NCI-H526 treated with DMSO at 0.1 percent for 48 hours (cell line): ENCODE measurements at regions not wholly inside any gene's neighbourhood (a gene's known extent, or its start where the extent isn't known, plus 50 kb on each side); places are given as distances from the start of the nearest gene placed in this dataset.

Source experiments
- DNase-seq: peaks from one replicate; lab custom pipeline; 2025; lab: John Stamatoyannopoulos, UW

DNA sequence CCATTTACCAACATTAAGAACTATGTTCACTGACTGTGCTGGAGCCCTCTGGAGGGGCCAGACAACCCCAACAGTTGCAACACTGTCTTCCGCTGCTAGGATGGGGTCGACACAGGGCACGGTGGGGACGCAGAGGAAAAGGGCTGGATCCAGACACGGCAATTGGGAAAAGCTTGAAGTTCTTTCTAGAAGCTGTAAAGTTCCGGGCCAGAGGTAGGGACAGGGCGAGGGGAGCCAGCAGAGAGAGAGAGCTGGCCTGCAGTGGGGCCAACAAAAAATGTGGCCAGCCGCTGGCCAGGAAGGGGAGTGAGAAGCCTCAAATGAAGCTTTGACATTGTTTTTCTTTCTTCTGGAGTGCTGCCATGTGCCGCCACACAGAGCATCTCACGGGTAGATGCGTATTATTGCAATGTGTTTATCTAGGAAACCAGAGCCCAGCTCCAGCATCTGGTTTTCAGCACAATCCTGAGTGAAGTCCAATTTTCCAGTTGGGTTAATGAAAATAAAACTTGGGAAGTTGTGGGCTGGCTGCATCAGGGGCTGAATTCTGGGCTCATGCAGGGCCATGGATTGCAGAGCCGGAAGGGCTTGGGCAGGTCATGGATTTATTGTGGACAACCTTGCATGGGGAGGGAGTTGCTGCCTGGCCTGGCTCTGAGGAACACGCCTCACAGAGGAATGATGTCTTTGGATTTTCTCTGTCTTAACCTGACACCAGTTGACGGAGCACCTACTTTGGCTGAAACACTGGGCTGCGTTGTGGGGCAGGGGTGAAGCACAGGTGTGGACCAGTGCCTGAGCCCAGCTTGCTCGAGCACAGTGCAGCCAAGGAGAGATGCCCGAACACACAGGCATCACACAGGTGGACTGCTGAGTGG lies 67.6 kb upstream of the AMPD3 start:
- DNase-seq, result no peak

DNA sequence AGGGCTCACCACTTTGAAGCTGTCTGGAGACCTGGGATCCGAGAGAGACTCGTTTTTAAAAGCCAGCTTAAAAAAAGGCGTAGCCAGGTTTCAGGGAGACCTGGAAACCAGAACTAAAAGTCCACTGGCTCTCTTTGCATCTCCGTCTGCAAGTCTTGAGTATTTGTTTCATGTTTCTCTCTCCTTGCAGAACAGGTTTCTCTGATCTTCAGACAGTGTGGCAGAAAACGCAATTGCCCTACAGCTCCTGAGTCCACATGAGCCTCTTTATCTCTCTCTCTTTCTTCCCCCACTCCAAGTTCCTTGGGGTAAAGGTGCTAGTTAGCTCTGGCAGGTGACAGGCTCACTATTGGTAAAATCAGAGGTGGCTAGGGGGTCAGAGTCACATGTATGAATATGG lies 67.0 kb upstream of the AMPD3 start:
- no peak for DNase-seq

GRCh38 chr11:10388574-10388973 lies 66.5 kb upstream of the AMPD3 start:
- DNase-seq, result no peak

GRCh38 chr11:10390375-10390774 lies 64.7 kb upstream of the AMPD3 start:
- no peak for DNase-seq

DNA sequence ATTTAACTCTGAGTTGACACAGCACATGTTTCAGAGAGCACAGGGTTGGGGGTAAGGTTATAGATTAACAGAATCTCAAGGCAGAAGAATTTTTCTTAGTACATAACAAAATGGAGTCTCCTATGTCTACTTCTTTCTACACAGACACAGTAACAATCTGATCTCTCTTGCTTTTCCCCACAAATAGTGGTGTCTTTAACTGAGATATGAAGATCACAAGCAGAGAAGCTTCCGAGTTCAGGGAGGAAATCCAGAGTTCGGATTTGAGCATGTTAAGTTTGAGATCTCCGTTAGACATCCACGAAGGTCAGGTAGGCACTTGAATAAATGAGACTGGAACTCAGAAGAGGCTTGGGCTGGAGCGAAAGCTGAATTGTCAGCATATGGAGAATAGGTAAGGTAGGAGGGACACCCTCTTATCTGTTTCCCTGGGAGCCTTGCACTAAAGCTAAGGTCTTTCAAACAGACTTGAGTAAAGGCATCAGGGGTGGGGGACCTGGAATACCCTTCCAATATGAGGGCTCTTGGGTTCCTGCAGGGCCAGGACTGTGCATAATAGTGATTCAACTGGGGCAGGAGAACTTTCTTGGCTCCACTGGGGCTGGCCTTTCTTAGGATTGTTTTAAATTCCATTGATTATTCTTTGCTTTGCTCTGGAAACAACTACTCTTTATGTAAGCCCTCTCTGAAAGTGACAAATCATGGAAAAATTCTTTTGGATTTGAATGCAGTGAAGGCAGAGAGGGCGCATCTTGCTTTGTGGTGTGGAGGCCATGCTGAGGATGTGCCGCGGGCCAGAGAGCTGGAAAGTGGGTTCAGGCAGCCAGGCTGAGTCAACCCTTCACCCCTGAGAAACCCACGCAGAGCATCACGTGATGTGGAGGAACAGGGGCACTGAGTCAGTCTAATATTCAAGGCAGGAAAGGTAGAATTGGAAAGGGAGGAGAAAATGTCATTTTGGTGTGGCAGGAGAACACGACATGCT lies 62.7 kb upstream of the AMPD3 start:
- DNase-seq, result no peak

GRCh38 chr11:10394229-10395101 lies 60.6 kb upstream of the AMPD3 start:
- DNase-seq, result no peak

DNA sequence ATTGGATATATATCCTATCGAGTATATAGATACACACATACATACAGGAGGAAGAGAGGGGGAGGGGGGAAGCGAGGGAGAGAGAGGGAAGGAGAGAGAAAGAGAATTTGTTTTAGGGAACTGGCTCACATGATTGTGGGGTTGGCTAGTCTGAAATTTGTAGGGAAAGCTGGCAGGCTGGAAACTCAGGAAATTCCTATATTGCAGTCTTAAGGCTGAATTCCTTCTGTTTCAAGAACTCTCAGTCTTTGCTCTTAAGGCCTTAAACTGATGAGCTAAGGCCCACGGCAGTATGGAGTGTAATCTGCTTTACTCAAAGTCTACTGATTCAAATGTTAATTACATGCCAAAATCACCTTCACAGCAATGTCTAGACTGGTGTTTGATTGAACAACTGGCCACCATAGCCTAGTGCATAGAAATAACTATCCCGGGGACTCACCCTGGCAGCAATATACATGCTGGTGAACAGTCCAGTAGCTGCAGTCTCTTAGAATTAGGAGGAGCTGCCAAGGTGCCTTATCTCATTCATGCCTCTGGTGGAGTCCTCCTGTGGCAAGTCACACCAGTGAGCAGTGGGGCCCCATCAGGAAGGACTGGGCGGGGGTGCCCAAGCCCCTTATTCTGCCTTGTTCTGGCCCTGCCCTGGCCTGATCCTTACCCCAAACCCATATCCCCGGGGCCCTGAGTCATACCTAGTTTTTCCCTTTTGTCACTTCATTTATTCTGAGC lies 59.7 kb upstream of the AMPD3 start:
- DNase-seq, result no peak

DNA sequence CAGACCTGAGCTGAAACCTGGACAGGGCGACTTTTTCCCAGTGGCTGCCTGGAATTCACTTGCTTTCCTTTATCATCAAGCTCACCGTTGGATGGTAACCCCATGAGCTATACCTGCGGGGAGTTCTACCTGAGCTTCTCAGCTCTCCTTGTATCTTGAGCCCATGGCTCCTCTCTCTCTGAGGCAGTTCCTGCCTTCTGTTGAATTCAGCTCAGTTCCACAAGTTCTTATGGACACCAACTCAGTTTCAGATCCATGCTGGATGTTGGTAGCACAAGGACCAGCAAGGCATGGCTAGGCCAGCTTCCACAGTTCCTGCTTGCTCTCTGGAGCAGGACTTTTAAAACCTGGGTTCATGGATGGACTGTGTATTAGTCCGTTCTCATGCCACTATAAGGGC lies 58.3 kb upstream of the AMPD3 start:
- no peak for DNase-seq

DNA sequence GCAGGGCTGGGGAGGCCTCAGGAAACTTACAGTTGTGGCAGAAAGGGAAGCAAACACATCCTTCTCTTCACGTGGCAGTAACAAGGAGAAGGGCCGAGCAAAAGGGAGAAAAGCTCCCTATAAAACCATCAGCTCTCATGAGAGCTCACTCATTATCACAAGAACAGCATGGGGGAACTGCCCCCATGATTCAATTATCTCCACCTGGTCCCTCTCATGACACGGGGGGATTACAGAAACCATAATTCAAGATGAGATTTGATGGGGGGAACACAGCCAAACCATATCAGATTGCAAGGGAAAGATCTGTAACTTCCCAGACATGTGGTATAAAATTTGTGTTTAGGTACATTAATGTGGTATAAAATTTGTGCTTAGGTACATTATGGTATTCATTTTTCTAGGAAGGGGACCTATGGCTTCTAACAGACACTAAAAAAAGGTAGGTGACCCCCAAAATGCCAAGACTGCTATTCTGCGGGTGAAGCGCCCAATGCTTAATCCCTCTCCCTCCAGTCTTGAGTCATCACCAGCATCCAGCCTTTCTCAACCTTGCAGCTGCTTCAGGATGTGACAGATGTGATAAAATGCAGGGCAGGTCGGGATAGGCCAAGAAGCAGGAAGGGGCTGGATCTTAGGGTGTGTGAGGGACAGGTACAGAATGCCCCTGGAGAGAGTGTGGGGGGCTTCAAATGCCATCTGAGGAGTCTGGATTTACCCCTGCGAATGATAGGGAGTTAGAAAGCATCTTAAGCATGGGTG lies 57.7 kb upstream of the AMPD3 start:
- no peak for DNase-seq

DNA sequence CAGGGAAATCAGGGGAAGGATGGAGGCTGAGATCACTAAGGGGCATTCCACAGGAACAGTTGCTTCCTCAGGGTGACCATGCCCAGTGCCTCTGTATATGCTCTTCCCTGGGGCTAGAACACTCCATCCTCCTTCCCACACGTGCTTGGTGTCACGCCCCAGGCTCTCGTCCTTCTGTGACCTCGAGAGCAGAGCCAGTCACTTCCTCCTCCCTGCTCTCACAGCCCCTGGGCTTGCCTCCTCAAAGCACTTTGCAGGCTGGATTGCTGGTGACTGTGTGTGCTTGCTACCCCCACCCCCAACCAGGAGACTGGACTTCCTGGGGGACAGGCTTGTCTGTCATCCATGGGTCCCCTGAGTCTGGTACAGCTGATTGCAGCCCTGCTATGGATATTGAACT lies 56.5 kb upstream of the AMPD3 start:
- DNase-seq, result no peak

- DNase-seq, result no peak
Observed at GRCh38 chr11:10400856-10401255, 54.2 kb upstream of the AMPD3 start.

- DNase-seq, result no peak
Observed at GRCh38 chr11:10401256-10401655, 53.8 kb upstream of the AMPD3 start.

DNA sequence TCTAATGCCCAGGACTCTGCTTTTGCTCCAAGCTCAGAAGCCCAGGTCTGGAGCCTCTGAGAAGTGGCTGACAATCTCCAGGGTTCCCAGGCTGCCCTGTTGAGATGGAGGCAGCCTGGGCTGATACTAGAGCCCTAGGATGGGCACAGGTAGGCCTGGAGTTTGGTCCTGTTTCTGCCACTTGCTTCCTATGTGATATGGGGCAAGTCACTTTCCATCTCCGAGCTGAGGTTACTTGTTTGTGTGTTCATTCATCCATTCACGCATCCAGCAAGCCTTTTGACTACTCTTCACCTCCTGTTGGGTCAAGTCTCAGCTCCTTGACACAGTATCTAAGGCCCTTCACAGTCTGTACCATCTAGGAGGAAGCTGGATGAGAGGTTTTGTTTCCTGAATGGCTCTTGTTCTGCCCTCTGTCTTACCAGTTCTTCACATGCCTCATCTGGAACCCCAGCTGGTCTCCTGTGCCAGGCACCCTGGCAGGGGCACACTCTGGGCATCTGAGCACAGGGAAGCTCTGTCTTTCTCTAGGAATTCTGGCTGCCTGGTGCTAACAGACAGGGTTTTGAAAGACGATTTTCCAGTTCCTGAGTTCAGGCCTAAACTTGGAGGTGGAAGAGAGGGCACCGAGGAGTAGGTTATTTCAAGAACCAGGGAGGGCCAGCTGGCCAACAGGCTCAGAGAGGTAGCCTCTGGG lies 53.2 kb upstream of the AMPD3 start:
- DNase-seq, result no peak
